HepG2 (cell line): ENCODE measurements at regions not wholly inside any gene's neighbourhood (a gene's known extent, or its start where the extent isn't known, plus 50 kb on each side); places are given as distances from the start of the nearest gene placed in this dataset.

Experiments used
- ADNP ChIP-seq: sonication (generic); formaldehyde crosslinking; IDR thresholded peaks from 2 replicates; pipeline ENCODE4 v1.4.0; 2020; ENCODE audit warnings: missing genetic modification reagents
- JUN ChIP-seq: sonication (generic); formaldehyde crosslinking; IDR thresholded peaks from 2 replicates; pipeline ENCODE4 v1.4.0; 2020; ENCODE audit warnings: mild to moderate bottlenecking, missing genetic modification reagents
- JUND ChIP-seq: sonication (generic); formaldehyde crosslinking; IDR thresholded peaks from 2 replicates; pipeline ENCODE4 v1.8.0; 2022; ENCODE audit warnings: mild to moderate bottlenecking, missing genetic modification reagents
- KLF12 ChIP-seq: sonication (generic); formaldehyde crosslinking; IDR thresholded peaks from 2 replicates; pipeline ENCODE4 v1.4.0; 2020; ENCODE audit warnings: missing genetic modification reagents, borderline replicate concordance
- KLF15 ChIP-seq: sonication (generic); formaldehyde crosslinking; IDR thresholded peaks from 2 replicates; pipeline ENCODE4 v1.8.1; 2023; ENCODE audit warnings: borderline replicate concordance, mild to moderate bottlenecking, inconsistent platforms, missing genetic modification reagents, mixed read lengths
- NR1H2 ChIP-seq: sonication (generic); formaldehyde crosslinking; IDR thresholded peaks from 2 replicates; pipeline ENCODE4 v1.8.1; 2022; ENCODE audit warnings: low read depth, missing genetic modification reagents, borderline replicate concordance
- RBFOX2 ChIP-seq: fragments of 200-400 bp; formaldehyde crosslinking; IDR thresholded peaks from 2 replicates; pipeline ENCODE4 v1.6.1; 2017; ENCODE audit warnings: low read depth, mild to moderate bottlenecking, low read length
- SRSF4 ChIP-seq: fragments of 200-400 bp; formaldehyde crosslinking; IDR thresholded peaks from one replicate; pipeline ENCODE4 v1.6.1; 2018; ENCODE audit warnings: mild to moderate bottlenecking, low read depth, low read length, moderate library complexity; ENCODE audit not compliant: poor library complexity, severe bottlenecking
- WIZ ChIP-seq: sonication (generic); formaldehyde crosslinking; IDR thresholded peaks from 2 replicates; pipeline ENCODE4 v1.5.1; 2020; ENCODE audit warnings: mild to moderate bottlenecking, missing genetic modification reagents
- ZNF432 ChIP-seq: sonication (generic); formaldehyde crosslinking; IDR thresholded peaks from 2 replicates; pipeline ENCODE4 v1.5.0; 2020; ENCODE audit warnings: missing genetic modification reagents, mild to moderate bottlenecking, borderline replicate concordance
- ZNF644 ChIP-seq: IDR thresholded peaks from 2 replicates; pipeline ENCODE4 v1.6.1; 2016; ENCODE audit warnings: low read depth
- TF ChIP-seq, protein P1 (sequence below): sonication (generic); formaldehyde crosslinking; IDR thresholded peaks from 2 replicates; pipeline ENCODE4 v1.4.0; 2020; ENCODE audit warnings: missing genetic modification reagents, borderline replicate concordance
- TF ChIP-seq, protein P2 (sequence below): sonication (generic); formaldehyde crosslinking; IDR thresholded peaks from 2 replicates; pipeline ENCODE4 v1.8.1; 2023; ENCODE audit warnings: mild to moderate bottlenecking, missing genetic modification reagents, borderline replicate concordance
- TF ChIP-seq, protein P3 (sequence below): IDR thresholded peaks from 2 replicates; pipeline ENCODE4 v1.6.1; 2016; ENCODE audit warnings: missing compliant biosample characterization, missing genetic modification reagents, borderline replicate concordance
- TF ChIP-seq, protein P4 (sequence below): sonication (generic); formaldehyde crosslinking; IDR thresholded peaks from 2 replicates; pipeline ENCODE4 v1.4.0; 2020; ENCODE audit warnings: mild to moderate bottlenecking, low read depth, missing genetic modification reagents
- TF ChIP-seq, protein P5 (sequence below): fragments of 450-650 bp; IDR thresholded peaks from 2 replicates; pipeline ENCODE4 v1.6.1; 2016
- TF ChIP-seq, protein P6 (sequence below): sonication (generic); formaldehyde crosslinking; IDR thresholded peaks from 2 replicates; pipeline ENCODE4 v1.8.0; 2022; ENCODE audit warnings: mild to moderate bottlenecking, missing genetic modification reagents, borderline replicate concordance

DNA sequence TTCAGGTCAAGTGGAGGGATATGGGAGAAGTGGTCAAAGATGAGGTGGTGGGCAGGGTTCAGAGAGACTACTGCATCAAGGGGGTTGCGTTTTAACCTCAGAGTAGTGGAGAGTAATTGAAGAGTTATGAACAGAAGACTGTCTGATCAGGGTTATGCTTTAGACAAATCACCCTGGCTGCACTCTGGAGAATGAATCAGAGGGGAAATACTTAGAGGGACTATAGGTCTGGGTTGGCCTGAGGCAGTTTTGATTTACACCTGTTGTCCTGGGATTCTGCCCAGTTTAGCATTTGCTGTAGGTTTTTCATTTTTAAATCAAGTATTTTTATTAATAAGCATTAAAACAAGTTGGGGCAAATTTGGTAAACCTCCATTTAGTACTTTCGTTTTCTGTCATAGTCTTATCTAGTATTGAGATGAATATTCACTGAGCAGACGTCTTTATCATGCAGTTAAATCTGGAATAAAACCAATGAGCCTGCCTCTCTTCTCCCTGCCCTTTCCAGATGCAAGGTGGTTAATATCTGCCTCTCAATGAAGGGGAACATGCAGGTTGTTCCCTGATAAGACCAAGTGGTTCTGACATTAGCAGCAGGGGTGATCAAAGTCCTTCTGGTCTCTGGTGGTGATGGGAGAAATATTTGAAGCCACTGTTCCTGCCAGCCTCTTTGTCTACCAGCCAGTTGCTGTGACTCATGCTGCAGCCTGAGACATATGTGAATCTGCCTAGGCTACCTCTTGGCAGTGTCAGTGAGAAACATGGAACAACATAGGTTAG is 116.0 kb upstream of the RPS6KA3 start (continued):
- TF ChIP-seq, protein P1, sequence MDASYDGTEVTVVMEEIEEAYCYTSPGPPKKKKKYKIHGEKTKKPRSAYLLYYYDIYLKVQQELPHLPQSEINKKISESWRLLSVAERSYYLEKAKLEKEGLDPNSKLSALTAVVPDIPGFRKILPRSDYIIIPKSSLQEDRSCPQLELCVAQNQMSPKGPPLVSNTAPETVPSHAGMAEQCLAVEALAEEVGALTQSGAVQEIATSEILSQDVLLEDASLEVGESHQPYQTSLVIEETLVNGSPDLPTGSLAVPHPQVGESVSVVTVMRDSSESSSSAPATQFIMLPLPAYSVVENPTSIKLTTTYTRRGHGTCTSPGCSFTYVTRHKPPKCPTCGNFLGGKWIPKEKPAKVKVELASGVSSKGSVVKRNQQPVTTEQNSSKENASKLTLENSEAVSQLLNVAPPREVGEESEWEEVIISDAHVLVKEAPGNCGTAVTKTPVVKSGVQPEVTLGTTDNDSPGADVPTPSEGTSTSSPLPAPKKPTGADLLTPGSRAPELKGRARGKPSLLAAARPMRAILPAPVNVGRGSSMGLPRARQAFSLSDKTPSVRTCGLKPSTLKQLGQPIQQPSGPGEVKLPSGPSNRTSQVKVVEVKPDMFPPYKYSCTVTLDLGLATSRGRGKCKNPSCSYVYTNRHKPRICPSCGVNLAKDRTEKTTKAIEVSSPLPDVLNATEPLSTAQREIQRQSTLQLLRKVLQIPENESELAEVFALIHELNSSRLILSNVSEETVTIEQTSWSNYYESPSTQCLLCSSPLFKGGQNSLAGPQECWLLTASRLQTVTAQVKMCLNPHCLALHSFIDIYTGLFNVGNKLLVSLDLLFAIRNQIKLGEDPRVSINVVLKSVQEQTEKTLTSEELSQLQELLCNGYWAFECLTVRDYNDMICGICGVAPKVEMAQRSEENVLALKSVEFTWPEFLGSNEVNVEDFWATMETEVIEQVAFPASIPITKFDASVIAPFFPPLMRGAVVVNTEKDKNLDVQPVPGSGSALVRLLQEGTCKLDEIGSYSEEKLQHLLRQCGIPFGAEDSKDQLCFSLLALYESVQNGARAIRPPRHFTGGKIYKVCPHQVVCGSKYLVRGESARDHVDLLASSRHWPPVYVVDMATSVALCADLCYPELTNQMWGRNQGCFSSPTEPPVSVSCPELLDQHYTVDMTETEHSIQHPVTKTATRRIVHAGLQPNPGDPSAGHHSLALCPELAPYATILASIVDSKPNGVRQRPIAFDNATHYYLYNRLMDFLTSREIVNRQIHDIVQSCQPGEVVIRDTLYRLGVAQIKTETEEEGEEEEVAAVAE, result no peak
- TF ChIP-seq NR1H2 (CRISPR knock-in tag), result no peak
- no peak for TF ChIP-seq SRSF4
- TF ChIP-seq, protein P2, sequence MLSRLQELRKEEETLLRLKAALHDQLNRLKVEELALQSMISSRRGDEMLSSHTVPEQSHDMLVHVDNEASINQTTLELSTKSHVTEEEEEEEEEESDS, result no peak
- peak; percentile 48; the same call in 1 of the 2 replicates for TF ChIP-seq RBFOX2
- TF ChIP-seq, protein P3, sequence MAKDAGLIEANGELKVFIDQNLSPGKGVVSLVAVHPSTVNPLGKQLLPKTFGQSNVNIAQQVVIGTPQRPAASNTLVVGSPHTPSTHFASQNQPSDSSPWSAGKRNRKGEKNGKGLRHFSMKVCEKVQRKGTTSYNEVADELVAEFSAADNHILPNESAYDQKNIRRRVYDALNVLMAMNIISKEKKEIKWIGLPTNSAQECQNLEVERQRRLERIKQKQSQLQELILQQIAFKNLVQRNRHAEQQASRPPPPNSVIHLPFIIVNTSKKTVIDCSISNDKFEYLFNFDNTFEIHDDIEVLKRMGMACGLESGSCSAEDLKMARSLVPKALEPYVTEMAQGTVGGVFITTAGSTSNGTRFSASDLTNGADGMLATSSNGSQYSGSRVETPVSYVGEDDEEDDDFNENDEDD (CRISPR knock-in tag), result 0 out of 2 replicates have a peak, but pooled peaks have one; percentile 15
- TF ChIP-seq, protein P4, sequence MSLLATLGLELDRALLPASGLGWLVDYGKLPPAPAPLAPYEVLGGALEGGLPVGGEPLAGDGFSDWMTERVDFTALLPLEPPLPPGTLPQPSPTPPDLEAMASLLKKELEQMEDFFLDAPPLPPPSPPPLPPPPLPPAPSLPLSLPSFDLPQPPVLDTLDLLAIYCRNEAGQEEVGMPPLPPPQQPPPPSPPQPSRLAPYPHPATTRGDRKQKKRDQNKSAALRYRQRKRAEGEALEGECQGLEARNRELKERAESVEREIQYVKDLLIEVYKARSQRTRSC, result no peak
- TF ChIP-seq, protein P5, sequence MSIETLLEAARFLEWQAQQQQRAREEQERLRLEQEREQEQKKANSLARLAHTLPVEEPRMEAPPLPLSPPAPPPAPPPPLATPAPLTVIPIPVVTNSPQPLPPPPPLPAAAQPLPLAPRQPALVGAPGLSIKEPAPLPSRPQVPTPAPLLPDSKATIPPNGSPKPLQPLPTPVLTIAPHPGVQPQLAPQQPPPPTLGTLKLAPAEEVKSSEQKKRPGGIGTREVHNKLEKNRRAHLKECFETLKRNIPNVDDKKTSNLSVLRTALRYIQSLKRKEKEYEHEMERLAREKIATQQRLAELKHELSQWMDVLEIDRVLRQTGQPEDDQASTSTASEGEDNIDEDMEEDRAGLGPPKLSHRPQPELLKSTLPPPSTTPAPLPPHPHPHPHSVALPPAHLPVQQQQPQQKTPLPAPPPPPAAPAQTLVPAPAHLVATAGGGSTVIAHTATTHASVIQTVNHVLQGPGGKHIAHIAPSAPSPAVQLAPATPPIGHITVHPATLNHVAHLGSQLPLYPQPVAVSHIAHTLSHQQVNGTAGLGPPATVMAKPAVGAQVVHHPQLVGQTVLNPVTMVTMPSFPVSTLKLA, result no peak
- TF ChIP-seq JUN (CRISPR knock-in tag), result no peak
- TF ChIP-seq WIZ (CRISPR knock-in tag), result no peak
- no peak for TF ChIP-seq ADNP (CRISPR knock-in tag)
- no peak for TF ChIP-seq KLF12 (CRISPR knock-in tag)
- peak; percentile 74 for TF ChIP-seq ZNF644 (CRISPR knock-in tag)
- TF ChIP-seq, protein P6, sequence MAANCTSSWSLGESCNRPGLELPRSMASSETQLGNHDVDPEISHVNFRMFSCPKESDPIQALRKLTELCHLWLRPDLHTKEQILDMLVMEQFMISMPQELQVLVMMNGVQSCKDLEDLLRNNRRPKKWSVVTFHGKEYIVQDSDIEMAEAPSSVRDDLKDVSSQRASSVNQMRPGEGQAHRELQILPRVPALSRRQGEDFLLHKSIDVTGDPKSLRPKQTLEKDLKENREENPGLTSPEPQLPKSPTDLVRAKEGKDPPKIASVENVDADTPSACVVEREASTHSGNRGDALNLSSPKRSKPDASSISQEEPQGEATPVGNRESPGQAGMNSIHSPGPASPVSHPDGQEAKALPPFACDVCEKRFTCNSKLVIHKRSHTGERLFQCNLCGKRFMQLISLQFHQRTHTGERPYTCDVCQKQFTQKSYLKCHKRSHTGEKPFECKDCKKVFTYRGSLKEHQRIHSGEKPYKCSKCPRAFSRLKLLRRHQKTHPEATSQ (CRISPR knock-in tag), result no peak
- no peak for TF ChIP-seq ZNF432 (CRISPR knock-in tag)
- peak; percentile 63; the same call in 1 of the 2 replicates for TF ChIP-seq JUND (CRISPR knock-in tag)
- no peak for TF ChIP-seq KLF15 (CRISPR knock-in tag)
